Esophagus muscularis mucosa (tissue), 4 donors: ENCODE measurements at regions not wholly inside any gene's neighbourhood (a gene's known extent, or its start where the extent isn't known, plus 50 kb on each side); places are given as distances from the start of the nearest gene placed in this dataset.
A peak's percentile ranks its signal among the peaks of the same experiment; 100 is the strongest.

Experiments
- DNase-seq: peaks from one replicate; pipeline ENCODE4 v3.0.0-alpha.2; 2017; ENCODE audit errors: extremely low spot score
- H3K27ac ChIP-seq, 4 donors: fragments of 200-600 bp; sonication (generic); replicated peaks in 1 of 4; 1 replicate in 3 of 4; 2 replicates in 1 of 4; pipeline ENCODE4 v1.5.1; 2016 to 2019; ENCODE audit warnings: mild to moderate bottlenecking in 1 of 4
- H3K27me3 ChIP-seq, 4 donors: fragments of 200-600 bp; sonication (generic); one replicate each; pipeline versions ENCODE4 v1.5.1 to v1.6.0; 2016 to 2019
- H3K36me3 ChIP-seq, 4 donors: fragments of 200-600 bp; sonication (generic); one replicate each; pipeline ENCODE4 v1.5.1; 2016 to 2019
- H3K4me1 ChIP-seq, 4 donors: fragments of 200-600 bp; sonication (generic); one replicate each; pipeline ENCODE4 v1.5.1; 2016 to 2019
- H3K4me3 ChIP-seq, 4 donors: fragments of 200-600 bp; sonication (generic); 1 replicate in 2 of 4; 2 replicates in 2 of 4; pipeline ENCODE4 v1.5.1; 2016 to 2019; ENCODE audit warnings: mild to moderate bottlenecking in 4 of 4, moderate library complexity in 1 of 4
- H3K9me3 ChIP-seq, 4 donors: fragments of 200-600 bp; sonication (generic); 1 replicate in 3 of 4; 2 replicates in 1 of 4; pipeline ENCODE4 v1.5.1; 2016 to 2019
- CTCF ChIP-seq, 3 experiments: fragments of 200-600 bp in 2 of 3; fragments of 450-650 bp in 1 of 3; sonication (generic) in 2 of 3; IDR thresholded peaks; one replicate each; pipeline ENCODE4 v1.5.1; 2017 to 2019; ENCODE audit warnings: antibody characterized with exemption in 3 of 3, mild to moderate bottlenecking in 2 of 3, moderate library complexity in 1 of 3
- EP300 ChIP-seq: sonication (generic); formaldehyde crosslinking; IDR thresholded peaks from one replicate; pipeline ENCODE4 v1.6.1; 2017; ENCODE audit warnings: antibody characterized with exemption
- POLR2A ChIP-seq: fragments of 450-650 bp; IDR thresholded peaks from one replicate; pipeline ENCODE4 v1.6.1; 2017; ENCODE audit warnings: antibody characterized with exemption, moderate library complexity, mild to moderate bottlenecking, low read depth
- POLR2AphosphoS5 ChIP-seq, 2 donors: sonication (generic); formaldehyde crosslinking; IDR thresholded peaks; one replicate each; pipeline ENCODE4 v1.6.1; 2017; ENCODE audit warnings: antibody characterized with exemption in 2 of 2
- WGBS: methylation state at CpG from one replicate; pipeline ENCODE4 v1.1.5; 2018; 5-methylcytosine and 5-hydroxymethylcytosine counted together
- intact Hi-C: fragments of 100-400 bp; cut with DNase I; formaldehyde crosslinking; loops from one replicate; pipeline ENCODE4 v1.15.1; 2023

- Histone ChIP-seq H3K27me3 (no peaks in the 10 kb centered on the region), H3K9me3 (no peaks in the 10 kb centered on the region), H3K4me1 (peaks cover 0 to 18% (median 15%) of the 10 kb centered on the region in 4 donors), H3K36me3 (no peaks in the 10 kb centered on the region), H3K27ac (peak overlapping the region; percentile 17 to 49 (median 35)), H3K4me3 (no peak overlapping the region)
- DNase-seq = peak; percentile 87
- intact Hi-C loops = no loop called here
- no peak for TF ChIP-seq CTCF (IDR thresholded peaks at IDR 0.05)
- TF ChIP-seq POLR2AphosphoS5 (IDR thresholded peaks at IDR 0.05) = no peak
- TF ChIP-seq EP300 = no peak
- no peak for TF ChIP-seq POLR2A
- 78% methylated on average over 9 of the region's 9 CpGs for WGBS
These were observed 107.4 kb upstream of the PRICKLE2 start for GRCh38 chr3:64332459-64333350.

- no peak overlapping the region for H3K4me3 ChIP-seq
- intact Hi-C loops = no loop called here
- H3K27me3 ChIP-seq = no peaks in the 10 kb centered on the region
- H3K4me1 ChIP-seq = peaks cover 0 to 22% (median 21%) of the 10 kb centered on the region in 4 donors
- no peak overlapping the region for H3K27ac ChIP-seq
- H3K36me3 ChIP-seq = no peaks in the 10 kb centered on the region
- TF ChIP-seq POLR2A (no peak), CTCF (IDR thresholded peaks at IDR 0.05) (no peak), POLR2AphosphoS5 (IDR thresholded peaks at IDR 0.05) (no peak), EP300 (no peak)
- 92% methylated on average over 12 of the region's 12 CpGs for WGBS
- H3K9me3 ChIP-seq = no peaks in the 10 kb centered on the region
- no peak for DNase-seq
These were observed 106.3 kb upstream of the PRICKLE2 start for GRCh38 chr3:64331605-64332004.

GRCh38 chr3:64329037-64329436 is 103.8 kb upstream of the PRICKLE2 start:
- DNase-seq = peak; percentile 55
- Histone ChIP-seq H3K9me3 (no peaks in the 10 kb centered on the region), H3K4me3 (no peak overlapping the region), H3K27ac (no peak overlapping the region), H3K27me3 (no peaks in the 10 kb centered on the region), H3K36me3 (no peaks in the 10 kb centered on the region), H3K4me1 (peaks cover 0 to 22% (median 21%) of the 10 kb centered on the region in 4 donors)
- WGBS = 83% methylated on average over 3 of the region's 3 CpGs
- intact Hi-C loops = no loop called here
- no peak for TF ChIP-seq CTCF (IDR thresholded peaks at IDR 0.05)
- TF ChIP-seq POLR2A = no peak
- TF ChIP-seq EP300 = no peak
- no peak for TF ChIP-seq POLR2AphosphoS5 (IDR thresholded peaks at IDR 0.05)

GRCh38 chr3:64327100-64327804 is 102.0 kb upstream of the PRICKLE2 start:
- no peaks in the 10 kb centered on the region for H3K36me3 ChIP-seq
- TF ChIP-seq POLR2AphosphoS5 (IDR thresholded peaks at IDR 0.05) = peak; percentile 50 to 64
- TF ChIP-seq EP300 = no peak
- TF ChIP-seq CTCF (IDR thresholded peaks at IDR 0.05) = no peak
- TF ChIP-seq POLR2A = no peak
- peak overlapping the region in 1 of 4 donors; percentile 27 for H3K4me3 ChIP-seq
- no peaks in the 10 kb centered on the region for H3K9me3 ChIP-seq
- H3K27ac ChIP-seq = peak overlapping the region; percentile 69 to 77 (median 70)
- DNase-seq = peak; percentile 94
- 67% methylated on average over 11 of the region's 11 CpGs for WGBS
- H3K27me3 ChIP-seq = no peaks in the 10 kb centered on the region
- peaks cover 0 to 12% (median 11%) of the 10 kb centered on the region in 4 donors for H3K4me1 ChIP-seq
- intact Hi-C loops = no loop called here
